Liver (tissue), 3 donors: ENCODE measurements at regions not wholly inside any gene's neighbourhood (a gene's known extent, or its start where the extent isn't known, plus 50 kb on each side); places are given as distances from the start of the nearest gene placed in this dataset.

Experiments
- CTCF ChIP-seq: fragments of 150-350 bp; IDR thresholded peaks from 2 replicates; pipeline ENCODE4 v1.5.1; 2017; ENCODE audit warnings: improper control_type of control experiment, low read depth, low read length; ENCODE audit not compliant: missing input control
- FOXA1 ChIP-seq: IDR thresholded peaks from 2 replicates; pipeline ENCODE4 v1.6.1; 2016; ENCODE audit warnings: antibody characterized with exemption
- RAD21 ChIP-seq, 2 donors: IDR thresholded peaks; 2 replicates each; pipeline ENCODE4 v1.6.1; 2016; ENCODE audit warnings: antibody characterized with exemption in 2 of 2, mild to moderate bottlenecking in 2 of 2
- donor health status: healthy.
- donor health status: healthy.

- TF ChIP-seq CTCF (no peak), FOXA1 (no peak), RAD21 (IDR thresholded peaks at IDR 0.05) (no peak)
Measured at GRCh38 chr4:181890911-181891310, 352.3 kb upstream of the TENM3 start.
